Mesenchymal stem cell (in vitro differentiated cells and primary cell): ENCODE measurements at regions not wholly inside any gene's neighbourhood (a gene's known extent, or its start where the extent isn't known, plus 50 kb on each side); places are given as distances from the start of the nearest gene placed in this dataset.

ENCODE experiments used
- DNase-seq: peaks from one replicate; pipeline ENCODE4 v3.0.0-alpha.2; 2013
- H2AFZ ChIP-seq: one replicate; pipeline ENCODE4 v1.6.1; 2013; ENCODE audit warnings: low read depth, mild to moderate bottlenecking, control low read depth, inconsistent platforms, low read length, moderate library complexity
- H2AK5ac ChIP-seq: 2 replicates; pipeline ENCODE4 v1.6.1; 2013; ENCODE audit warnings: low read length, moderate library complexity, mild to moderate bottlenecking, inconsistent platforms; ENCODE audit not compliant: severe bottlenecking
- H2BK120ac ChIP-seq: one replicate; pipeline ENCODE4 v1.6.1; 2013; ENCODE audit warnings: low read depth, mild to moderate bottlenecking, inconsistent platforms, low read length, moderate library complexity
- H2BK12ac ChIP-seq, 2 experiments: one replicate each; pipeline ENCODE4 v1.6.1; 2013; ENCODE audit warnings: inconsistent platforms in 2 of 2, low read length in 2 of 2, mild to moderate bottlenecking in 2 of 2, moderate library complexity in 2 of 2, control low read depth in 1 of 2
- H2BK15ac ChIP-seq: one replicate; pipeline ENCODE4 v1.6.1; 2013; ENCODE audit warnings: mild to moderate bottlenecking, low read depth, inconsistent platforms; ENCODE audit not compliant: poor library complexity, severe bottlenecking
- H2BK5ac ChIP-seq: 2 replicates; pipeline ENCODE4 v1.6.1; 2013; ENCODE audit warnings: low read depth, mild to moderate bottlenecking, low read length, control low read depth, inconsistent platforms; ENCODE audit not compliant: poor library complexity, severe bottlenecking
- H3K14ac ChIP-seq, 2 experiments: one replicate each; pipeline ENCODE4 v1.6.1; 2013; ENCODE audit warnings: inconsistent platforms in 2 of 2, low read length in 2 of 2, control low read depth in 1 of 2, mild to moderate bottlenecking in 1 of 2, moderate library complexity in 1 of 2
- H3K18ac ChIP-seq, 2 experiments: one replicate each; pipeline ENCODE4 v1.6.1; 2013; ENCODE audit warnings: inconsistent platforms in 2 of 2, low read length in 2 of 2, control low read depth in 1 of 2, low read depth in 1 of 2, mild to moderate bottlenecking in 1 of 2
- H3K23ac ChIP-seq, 2 experiments: one replicate each; pipeline ENCODE4 v1.6.1; 2013; ENCODE audit warnings: inconsistent platforms in 2 of 2, low read length in 2 of 2, mild to moderate bottlenecking in 2 of 2, moderate library complexity in 2 of 2, control low read depth in 1 of 2
- H3K27ac ChIP-seq: 2 replicates; pipeline ENCODE4 v1.5.1; 2013; ENCODE audit warnings: mild to moderate bottlenecking, moderate library complexity, low read length, control low read depth, inconsistent platforms; ENCODE audit not compliant: poor library complexity, severe bottlenecking
- H3K27me3 ChIP-seq, 2 experiments: 2 replicates each; pipeline versions ENCODE4 v1.6.1 to v1.7.0; 2013; ENCODE audit warnings: low read length in 2 of 2, mild to moderate bottlenecking in 2 of 2, moderate library complexity in 2 of 2, control low read depth in 1 of 2, inconsistent platforms in 1 of 2; ENCODE audit not compliant: control insufficient read depth in 1 of 2, insufficient read depth in 1 of 2
- H3K36me3 ChIP-seq, 2 experiments: 2 replicates each; pipeline versions ENCODE4 v1.6.1 to v1.7.0; 2013; ENCODE audit warnings: low read length in 2 of 2, control low read depth in 1 of 2, inconsistent platforms in 1 of 2, low read depth in 1 of 2, mild to moderate bottlenecking in 1 of 2; ENCODE audit not compliant: insufficient read depth in 2 of 2, control insufficient read depth in 1 of 2
- H3K4ac ChIP-seq, 2 experiments: one replicate each; pipeline ENCODE4 v1.6.1; 2013; ENCODE audit warnings: inconsistent platforms in 2 of 2, low read length in 2 of 2, mild to moderate bottlenecking in 2 of 2, moderate library complexity in 2 of 2, control low read depth in 1 of 2, low read depth in 1 of 2
- H3K4me1 ChIP-seq: 2 replicates; pipeline ENCODE4 v1.6.1; 2013; ENCODE audit warnings: low read depth, low read length, control low read depth; ENCODE audit not compliant: control insufficient read depth, insufficient read depth
- H3K4me2 ChIP-seq: 2 replicates; pipeline ENCODE4 v1.6.1; 2013; ENCODE audit warnings: low read length, mild to moderate bottlenecking, inconsistent platforms; ENCODE audit not compliant: poor library complexity, severe bottlenecking
- H3K4me3 ChIP-seq, 2 experiments: 2 replicates each; pipeline versions ENCODE4 v1.5.1 to v1.7.0; 2013; ENCODE audit warnings: low read length in 2 of 2, mild to moderate bottlenecking in 2 of 2, control low read depth in 1 of 2, low read depth in 1 of 2; ENCODE audit not compliant: insufficient read depth in 1 of 2
- H3K79me1 ChIP-seq: replicated peaks from 2 replicates; pipeline ENCODE4 v1.6.1; 2013; ENCODE audit warnings: mild to moderate bottlenecking, control low read depth, low read length, inconsistent platforms; ENCODE audit not compliant: poor library complexity, severe bottlenecking
- H3K9ac ChIP-seq: 2 replicates; pipeline ENCODE4 v1.7.0; 2013; ENCODE audit warnings: mild to moderate bottlenecking, low read length, moderate library complexity
- H3K9me3 ChIP-seq: 2 replicates; pipeline ENCODE4 v1.7.0; 2013; ENCODE audit warnings: mild to moderate bottlenecking, low read length; ENCODE audit not compliant: control insufficient read depth
- H4K8ac ChIP-seq: one replicate; pipeline ENCODE4 v1.6.1; 2013; ENCODE audit warnings: inconsistent platforms, mild to moderate bottlenecking, low read length, moderate library complexity
- H4K91ac ChIP-seq: one replicate; pipeline ENCODE4 v1.6.1; 2013; ENCODE audit warnings: mild to moderate bottlenecking, low read length, inconsistent platforms
- WGBS: methylation state at CpG from one replicate; pipeline ENCODE4 v1.1.7; 2013; ENCODE audit warnings: mixed read lengths; 5-methylcytosine and 5-hydroxymethylcytosine counted together

- Histone ChIP-seq H2BK5ac (no peak overlapping the region), H2AK5ac (no peak overlapping the region), H3K4me3 (no peak overlapping the region), H3K9me3 (no peaks in the 10 kb centered on the region), H3K4me1 (no peaks in the 10 kb centered on the region), H4K8ac (no peak overlapping the region), H3K23ac (no peak overlapping the region), H3K27me3 (no peaks in the 10 kb centered on the region), H2BK12ac (no peak overlapping the region), H2BK15ac (no peak overlapping the region), H3K14ac (no peak overlapping the region), H4K91ac (no peak overlapping the region), H3K4me2 (no peak overlapping the region), H3K79me1 (no peaks in the 10 kb centered on the region), H3K9ac (no peak overlapping the region), H3K36me3 (no peaks in the 10 kb centered on the region), H3K18ac (no peak overlapping the region), H2BK120ac (no peak overlapping the region), H2AFZ (no peak overlapping the region), H3K27ac (no peak overlapping the region), H3K4ac (no peak overlapping the region)
- WGBS = 51% methylated on average over 2 of the region's 2 CpGs
- DNase-seq = no peak
Observed at GRCh38 chr20:18991012-18991411, 177.4 kb downstream of the SCP2D1 start.

- H3K23ac ChIP-seq = no peak overlapping the region
- no peak overlapping the region for H2BK12ac ChIP-seq
- H3K9me3 ChIP-seq = no peaks in the 10 kb centered on the region
- H3K4me2 ChIP-seq = no peak overlapping the region
- H3K4me1 ChIP-seq = no peaks in the 10 kb centered on the region
- no peak overlapping the region for H2AK5ac ChIP-seq
- no peak overlapping the region for H2BK15ac ChIP-seq
- no peak overlapping the region for H3K27ac ChIP-seq
- H3K27me3 ChIP-seq = no peaks in the 10 kb centered on the region
- H3K18ac ChIP-seq = no peak overlapping the region
- DNase-seq = no peak
- no peak overlapping the region for H2BK120ac ChIP-seq
- H4K91ac ChIP-seq = no peak overlapping the region
- no peak overlapping the region for H3K4ac ChIP-seq
- no peak overlapping the region for H4K8ac ChIP-seq
- no peak overlapping the region for H3K14ac ChIP-seq
- no peak overlapping the region for H2AFZ ChIP-seq
- H3K4me3 ChIP-seq = no peak overlapping the region
- no peak overlapping the region for H3K9ac ChIP-seq
- no peaks in the 10 kb centered on the region for H3K79me1 ChIP-seq
- WGBS = 22% methylated on average over 1 of the region's 1 CpG
- no peaks in the 10 kb centered on the region for H3K36me3 ChIP-seq
- no peak overlapping the region for H2BK5ac ChIP-seq
Observed at GRCh38 chr20:18992418-18992817, 178.8 kb downstream of the SCP2D1 start.

GRCh38 chr20:18995455-18995854 lies 181.9 kb downstream of the SCP2D1 start:
- no peak overlapping the region for H3K4me3 ChIP-seq
- no peak overlapping the region for H3K27ac ChIP-seq
- 85% methylated on average over 3 of the region's 3 CpGs for WGBS
- no peak overlapping the region for H2BK15ac ChIP-seq
- no peak overlapping the region for H2BK12ac ChIP-seq
- no peak overlapping the region for H2BK120ac ChIP-seq
- no peak for DNase-seq
- H3K4me1 ChIP-seq = no peaks in the 10 kb centered on the region
- H3K23ac ChIP-seq = no peak overlapping the region
- H3K9ac ChIP-seq = no peak overlapping the region
- H2AFZ ChIP-seq = no peak overlapping the region
- no peak overlapping the region for H4K8ac ChIP-seq
- no peak overlapping the region for H3K14ac ChIP-seq
- H2AK5ac ChIP-seq = no peak overlapping the region
- no peaks in the 10 kb centered on the region for H3K27me3 ChIP-seq
- no peak overlapping the region for H3K18ac ChIP-seq
- H3K79me1 ChIP-seq = no peaks in the 10 kb centered on the region
- H3K4me2 ChIP-seq = no peak overlapping the region
- H2BK5ac ChIP-seq = no peak overlapping the region
- no peaks in the 10 kb centered on the region for H3K36me3 ChIP-seq
- no peaks in the 10 kb centered on the region for H3K9me3 ChIP-seq
- no peak overlapping the region for H4K91ac ChIP-seq
- no peak overlapping the region for H3K4ac ChIP-seq

GRCh38 chr20:18999086-18999485 lies 185.5 kb downstream of the SCP2D1 start:
- no peak overlapping the region for H3K4me3 ChIP-seq
- no peak overlapping the region for H3K9ac ChIP-seq
- no peak overlapping the region for H4K91ac ChIP-seq
- no peak overlapping the region for H2BK12ac ChIP-seq
- no peak overlapping the region for H2BK120ac ChIP-seq
- H3K79me1 ChIP-seq = no peaks in the 10 kb centered on the region
- no peak overlapping the region for H3K14ac ChIP-seq
- H3K18ac ChIP-seq = no peak overlapping the region
- 83% methylated on average over 7 of the region's 7 CpGs for WGBS
- no peaks in the 10 kb centered on the region for H3K4me1 ChIP-seq
- H4K8ac ChIP-seq = no peak overlapping the region
- H3K9me3 ChIP-seq = no peaks in the 10 kb centered on the region
- H3K27ac ChIP-seq = no peak overlapping the region
- H3K27me3 ChIP-seq = no peaks in the 10 kb centered on the region
- no peak overlapping the region for H2AK5ac ChIP-seq
- H2BK5ac ChIP-seq = no peak overlapping the region
- H3K4me2 ChIP-seq = no peak overlapping the region
- H3K23ac ChIP-seq = no peak overlapping the region
- no peak for DNase-seq
- H2BK15ac ChIP-seq = no peak overlapping the region
- no peaks in the 10 kb centered on the region for H3K36me3 ChIP-seq
- no peak overlapping the region for H3K4ac ChIP-seq
- H2AFZ ChIP-seq = no peak overlapping the region
